HepG2 (cell line): ENCODE measurements at regions not wholly inside any gene's neighbourhood (a gene's known extent, or its start where the extent isn't known, plus 50 kb on each side); places are given as distances from the start of the nearest gene placed in this dataset.
"Not testable (repeated sequence)": the region's sequence is repeated elsewhere in the genome, so short reads cannot be mapped to it uniquely, and the experiment has no call there.

ENCODE experiments used
- ARID5B ChIP-seq: IDR thresholded peaks from 2 replicates; pipeline ENCODE4 v1.4.0; 2020; ENCODE audit warnings: mild to moderate bottlenecking, missing genetic modification reagents
- CEBPG ChIP-seq: IDR thresholded peaks from 2 replicates; pipeline ENCODE4 v1.6.1; 2016
- CTCF ChIP-seq: sonication (generic); formaldehyde crosslinking; IDR thresholded peaks from 2 replicates; pipeline ENCODE4 v1.5.0; 2020; ENCODE audit warnings: mild to moderate bottlenecking, missing genetic modification reagents, moderate library complexity
- EP300 ChIP-seq, 3 experiments: sonication (generic) in 1 of 3; formaldehyde crosslinking in 1 of 3; IDR thresholded peaks; 2 replicates each; pipeline versions ENCODE4 v1.5.1 to v1.6.1; 2011 to 2020; ENCODE audit warnings: low read depth in 2 of 3, low read length in 2 of 3, borderline replicate concordance in 1 of 3, improper control_type of control experiment in 1 of 3, mild to moderate bottlenecking in 1 of 3, missing genetic modification reagents in 1 of 3, moderate library complexity in 1 of 3
- FOXA3 ChIP-seq: IDR thresholded peaks from 2 replicates; pipeline ENCODE4 v1.6.1; 2016; ENCODE audit warnings: missing genetic modification reagents, missing compliant biosample characterization
- FOXO1 ChIP-seq: sonication (generic); formaldehyde crosslinking; IDR thresholded peaks from 2 replicates; pipeline ENCODE4 v1.4.0; 2020; ENCODE audit warnings: missing genetic modification reagents
- HNF4A ChIP-seq: sonication (generic); formaldehyde crosslinking; IDR thresholded peaks from 2 replicates; pipeline ENCODE4 v1.4.0; 2020; ENCODE audit warnings: missing genetic modification reagents
- KAT8 ChIP-seq: IDR thresholded peaks from 2 replicates; pipeline ENCODE4 v1.6.1; 2016; ENCODE audit warnings: missing genetic modification reagents, missing compliant biosample characterization
- MIXL1 ChIP-seq: IDR thresholded peaks from 2 replicates; pipeline ENCODE4 v1.6.1; 2016
- NCOA2 ChIP-seq: sonication (generic); formaldehyde crosslinking; IDR thresholded peaks from 2 replicates; pipeline ENCODE4 v1.8.0; 2022; ENCODE audit warnings: inconsistent platforms
- NR2F6 ChIP-seq, 2 experiments: IDR thresholded peaks; 2 replicates each; pipeline ENCODE4 v1.6.1; 2016; ENCODE audit warnings: antibody characterized with exemption in 1 of 2, mild to moderate bottlenecking in 1 of 2
- RXRB ChIP-seq: IDR thresholded peaks from 2 replicates; pipeline ENCODE4 v1.6.1; 2016; ENCODE audit warnings: borderline replicate concordance, missing genetic modification reagents, missing compliant biosample characterization
- SAP130 ChIP-seq: IDR thresholded peaks from 2 replicates; pipeline ENCODE4 v1.6.1; 2016; ENCODE audit warnings: low read depth
- SMC3 ChIP-seq: IDR thresholded peaks from 2 replicates; pipeline ENCODE4 v1.6.1; 2011; ENCODE audit warnings: low read length, improper control_type of control experiment
- SP5 ChIP-seq: IDR thresholded peaks from 2 replicates; pipeline ENCODE4 v1.6.1; 2016; ENCODE audit warnings: low read depth, borderline replicate concordance

GRCh38 chr3:42871-43744 is 153.5 kb upstream of the CHL1 start (continued):
- TF ChIP-seq CTCF (peak; percentile 56), EP300 (IDR thresholded peaks at IDR 0.05; ENCODE audit: low read depth in 2 of 2, low read length in 2 of 2) (peak in 1 of 2 experiments; percentile 37; a peak in 1 of 4 replicates), ARID5B (CRISPR knock-in tag) (peak; percentile 83), MIXL1 (CRISPR knock-in tag) (0 out of 2 replicates have a peak, but pooled peaks have one; percentile 35), CEBPG (CRISPR knock-in tag) (peak; percentile 73), SAP130 (peak; percentile 34; the same call in 1 of the 2 replicates), NCOA2 (CRISPR knock-in tag) (peak; percentile 74), FOXA3 (CRISPR knock-in tag) (peak; percentile 78), NR2F6 (CRISPR knock-in tag; IDR thresholded peaks at IDR 0.05) (0 out of 2 replicates have a peak, but pooled peaks have one; percentile 11), KAT8 (CRISPR knock-in tag) (peak; percentile 26; the same call in 1 of the 2 replicates), RXRB (CRISPR knock-in tag) (peak; percentile 46), SP5 (peak; percentile 63), HNF4A (CRISPR knock-in tag) (peak; percentile 25; the same call in 1 of the 2 replicates), SMC3 (peak; percentile 41; the same call in 1 of the 2 replicates), FOXO1 (CRISPR knock-in tag) (peak; percentile 74; the same call in 1 of the 2 replicates)
- not testable (repeated sequence) for TF ChIP-seq EP300 (CRISPR knock-in tag; IDR thresholded peaks at IDR 0.05; ENCODE audit: borderline replicate concordance); NR2F6 (IDR thresholded peaks at IDR 0.05)
